Right ventricle myocardium inferior (tissue), 1 donor: ENCODE measurements at regions not wholly inside any gene's neighbourhood (a gene's known extent, or its start where the extent isn't known, plus 50 kb on each side); places are given as distances from the start of the nearest gene placed in this dataset.
"Not testable (repeated sequence)": the region's sequence is repeated elsewhere in the genome, so short reads cannot be mapped to it uniquely, and the experiment has no call there.

Experiments used
- ATAC-seq: fragments of 200-7000 bp; cut with Tn5 transposase; one replicate; pipeline ENCODE4 v1.9.1; 2020; ENCODE audit warnings: mild to moderate bottlenecking, moderate library complexity
- DNase-seq: peaks from one replicate; pipeline ENCODE4 v3.0.0; 2021; ENCODE audit errors: missing footprints
- intact Hi-C: fragments of 100-400 bp; cut with DNase I; formaldehyde crosslinking; loops from one replicate; pipeline ENCODE4 v1.11.0; 2022
- donor health status: DM: no; HTN: yes; CAD: no; lungs with severe emphysema.

GRCh38 chr4:133314991-133315390 lies 165.9 kb downstream of the PCDH10 start:
- intact Hi-C loops, result no loop called here
- DNase-seq, result no peak
- no peak for ATAC-seq

GRCh38 chr4:133287396-133287795 lies 138.3 kb downstream of the PCDH10 start:
- intact Hi-C loops, result no loop called here
- no peak for ATAC-seq
- DNase-seq, result no peak

DNA sequence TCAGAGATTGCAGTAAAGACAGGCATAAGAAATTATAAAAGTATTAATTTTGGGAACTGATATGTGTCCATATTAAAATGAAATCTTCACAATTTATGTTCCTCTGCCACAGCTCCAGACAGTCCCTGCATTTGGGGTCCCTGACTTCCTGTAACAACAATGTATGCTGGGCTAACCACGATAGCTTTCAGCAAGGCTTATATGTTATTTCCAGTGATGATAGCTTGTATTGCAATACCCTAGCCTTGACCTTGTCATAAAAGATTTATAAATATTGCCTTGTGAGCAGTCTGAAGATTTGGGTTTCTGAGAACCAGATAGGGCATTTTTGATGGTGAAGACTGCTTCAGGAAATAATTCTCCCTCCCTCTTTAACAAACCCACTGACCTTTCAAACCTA lies 129.5 kb downstream of the PCDH10 start:
- intact Hi-C loops, result no loop called here
- ATAC-seq (no peak), DNase-seq (no peak)

GRCh38 chr4:133277940-133278339 lies 128.8 kb downstream of the PCDH10 start:
- DNase-seq, ATAC-seq, intact Hi-C loops: not testable (repeated sequence)

DNA sequence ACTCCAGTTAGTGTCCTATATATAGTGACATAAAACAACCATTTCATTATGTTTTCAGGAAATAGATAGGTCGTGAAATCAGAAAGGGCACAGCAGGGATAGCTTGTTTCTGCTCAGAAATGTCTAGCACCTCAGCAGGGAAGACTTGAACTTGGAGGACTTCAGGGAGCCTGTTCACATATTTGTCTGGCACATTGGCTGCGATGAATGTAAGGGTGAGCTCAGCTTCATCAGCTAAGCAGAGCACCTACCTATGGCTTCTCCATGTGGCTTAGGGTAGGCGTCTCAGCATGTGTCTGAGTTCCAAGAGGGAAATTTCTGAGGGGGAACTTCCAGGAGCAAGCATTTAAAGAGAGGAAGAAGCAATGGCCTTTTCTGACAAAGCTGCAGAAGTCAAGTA lies 126.2 kb downstream of the PCDH10 start:
- no peak for ATAC-seq
- no peak for DNase-seq
- intact Hi-C loops, result no loop called here

DNA sequence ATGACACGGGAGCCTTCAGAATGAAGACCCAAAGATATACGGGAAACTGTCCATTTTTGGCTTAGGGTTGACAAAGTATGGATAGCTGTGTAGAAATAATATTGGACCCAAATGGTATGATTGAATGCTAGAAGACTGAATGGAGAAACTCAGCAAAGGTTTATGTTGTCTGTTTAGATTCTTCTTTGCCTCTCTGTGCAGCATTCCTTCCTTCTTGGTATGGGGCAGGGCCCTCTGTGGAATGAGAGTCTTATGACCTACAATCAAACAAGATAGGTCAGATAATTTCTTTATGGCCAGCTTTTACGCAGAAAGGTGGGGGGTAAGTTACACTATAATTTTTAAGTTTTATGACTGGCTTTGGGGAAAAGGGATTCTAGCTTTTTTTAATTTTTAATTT lies 124.3 kb downstream of the PCDH10 start:
- intact Hi-C loops, result no loop called here
- DNase-seq (no peak), ATAC-seq (no peak)

DNA sequence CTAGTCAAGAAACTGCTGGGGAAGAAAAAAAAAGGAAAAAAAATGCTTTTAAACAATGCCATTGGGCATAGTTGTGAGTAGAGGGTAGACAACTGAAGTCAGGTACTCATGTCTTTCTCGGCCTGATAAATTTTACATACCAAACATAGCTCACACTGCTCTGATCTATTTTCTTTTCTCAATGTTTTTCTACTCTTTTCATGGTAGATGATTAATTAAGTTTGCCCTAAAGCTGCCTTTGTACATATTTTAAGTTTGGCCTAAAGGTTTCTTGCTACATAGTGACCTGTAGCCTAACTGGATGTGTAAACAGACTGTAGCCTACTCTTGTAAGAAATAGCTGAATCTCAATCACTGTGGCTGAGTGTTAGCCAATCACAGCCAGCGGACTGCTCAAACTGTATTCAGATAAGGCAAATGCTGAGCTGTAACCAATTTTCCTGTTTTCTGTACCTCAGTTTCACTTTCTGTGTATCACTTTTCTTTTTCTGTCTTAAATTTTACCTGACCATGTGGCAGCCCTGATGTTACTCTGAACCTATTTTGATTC lies 121.0 kb downstream of the PCDH10 start:
- intact Hi-C loops, result no loop called here
- no peak for DNase-seq
- ATAC-seq, result no peak

DNA sequence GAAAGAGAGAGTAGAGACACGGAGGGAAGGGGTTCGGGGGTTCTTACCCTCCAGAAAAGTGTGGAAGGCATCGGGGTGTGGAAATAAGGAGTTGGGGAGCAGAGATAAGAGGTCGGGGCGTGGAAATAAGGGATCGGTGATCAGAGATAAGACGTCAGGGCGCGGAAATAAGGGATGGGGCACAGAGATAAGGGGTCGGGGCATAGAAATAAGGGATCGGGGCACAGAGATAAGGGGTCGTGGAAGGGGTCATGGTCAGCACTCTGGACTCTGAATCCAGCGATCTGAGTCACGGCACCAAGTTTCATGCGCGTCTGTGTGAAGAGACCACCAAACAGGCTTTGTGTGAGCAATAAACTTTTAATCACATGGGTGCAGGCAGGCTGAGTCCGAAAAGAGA lies 119.1 kb downstream of the PCDH10 start:
- no peak for DNase-seq
- ATAC-seq, result no peak
- intact Hi-C loops, result no loop called here

GRCh38 chr4:133267506-133267905 lies 118.4 kb downstream of the PCDH10 start:
- ATAC-seq, intact Hi-C loops, DNase-seq: not testable (repeated sequence)

- intact Hi-C loops, DNase-seq, ATAC-seq: not testable (repeated sequence)
These were observed 117.9 kb downstream of the PCDH10 start for GRCh38 chr4:133266966-133267365.

DNA sequence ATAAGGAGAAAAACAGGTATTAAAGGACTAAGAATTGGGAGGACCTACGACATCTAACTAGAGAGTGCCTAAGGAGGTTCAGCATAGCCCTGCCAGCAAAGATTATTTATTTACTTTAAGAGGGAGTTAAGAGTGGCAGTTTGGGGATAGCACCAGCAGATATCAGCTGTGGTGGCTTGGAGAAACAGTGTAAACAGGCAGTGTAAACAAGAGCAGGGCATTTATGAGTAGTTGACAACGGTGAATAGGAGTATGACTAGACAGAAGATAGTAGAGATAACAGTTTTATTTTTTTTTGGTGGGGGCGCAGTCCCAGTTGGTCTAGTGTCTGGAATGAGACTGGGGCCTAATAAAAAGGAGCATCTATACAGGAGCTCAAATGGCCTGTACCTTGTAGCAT lies 115.2 kb downstream of the PCDH10 start:
- DNase-seq, ATAC-seq, intact Hi-C loops: not testable (repeated sequence)

DNA sequence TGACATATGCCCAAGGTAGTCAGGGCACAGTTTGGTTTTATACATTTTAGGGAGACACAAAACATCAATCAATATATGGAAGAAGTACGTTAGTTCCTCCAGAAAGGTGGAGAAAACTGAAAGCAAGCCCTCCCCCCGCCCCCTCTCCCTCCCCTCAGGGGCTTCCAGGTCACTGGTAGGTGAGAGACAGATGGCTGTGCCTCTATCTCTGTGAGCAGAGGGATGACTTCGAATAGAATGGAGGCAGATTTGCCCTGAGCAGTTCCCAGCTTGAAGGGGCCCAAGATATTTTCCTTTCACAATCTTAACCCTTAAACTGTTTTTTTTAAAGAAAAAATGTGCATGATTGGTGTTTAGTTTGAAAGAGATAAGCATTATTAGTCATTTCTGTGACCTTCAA lies 114.0 kb downstream of the PCDH10 start:
- intact Hi-C loops, result no loop called here
- DNase-seq (no peak), ATAC-seq (no peak)

DNA sequence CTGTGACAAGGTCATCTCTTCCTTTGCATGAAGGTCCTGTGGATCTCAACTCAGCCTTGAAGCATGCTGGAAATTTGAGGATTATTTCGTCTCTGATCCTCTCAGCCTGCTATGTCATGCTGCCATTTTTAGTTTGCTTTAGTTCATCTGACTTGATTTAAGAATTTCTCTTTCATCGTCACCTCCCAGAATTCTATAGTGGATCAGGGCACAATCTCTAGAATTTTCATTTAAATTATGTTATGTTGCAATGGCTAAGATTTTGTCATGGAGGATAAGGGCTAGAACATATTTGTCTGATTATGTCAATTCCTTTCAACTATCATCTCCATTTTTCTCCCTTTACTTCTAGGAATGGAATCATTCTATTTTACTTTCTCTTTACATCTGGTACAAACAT lies 98.8 kb downstream of the PCDH10 start:
- DNase-seq, result no peak
- ATAC-seq, result no peak
- intact Hi-C loops, result no loop called here

GRCh38 chr4:133245226-133245625 lies 96.1 kb downstream of the PCDH10 start:
- no peak for DNase-seq
- ATAC-seq, result no peak
- intact Hi-C loops, result no loop called here
